ENCODE measurements at regions not wholly inside any gene's neighbourhood (a gene's known extent, or its start where the extent isn't known, plus 50 kb on each side); places are given as distances from the start of the nearest gene placed in this dataset.
A peak's percentile ranks its signal among the peaks of the same experiment; 100 is the strongest.

DNA sequence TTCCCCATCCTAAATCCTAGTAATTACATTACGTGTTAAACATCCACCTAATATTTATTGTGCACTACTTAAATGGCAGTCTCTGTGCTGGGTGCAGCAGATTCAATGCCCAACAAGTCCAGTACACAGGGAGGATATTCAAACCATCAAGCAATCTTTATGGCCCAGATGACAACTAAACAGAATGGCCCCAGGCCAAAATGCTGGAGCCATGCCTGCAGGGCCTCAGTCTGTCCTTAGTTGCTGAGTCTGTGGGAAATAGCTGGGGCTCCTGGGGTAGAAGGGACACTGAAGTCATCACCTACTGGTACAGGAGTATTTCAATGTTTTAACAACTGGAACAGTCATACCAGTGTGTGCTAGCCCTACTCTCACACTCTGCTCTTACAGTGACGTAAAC is 153.5 kb downstream of the ZNF608 start:
- FAIRE-seq, result no peak
- Histone ChIP-seq H3K4me3 (no peak overlapping the region), H3K79me2 (ENCODE audit: control insufficient read depth, insufficient read depth, low read length) (no peaks in the 10 kb centered on the region), H3K9me3 (replicated peaks; ENCODE audit: control insufficient read depth, insufficient read depth, low read depth, low read length) (no peaks in the 10 kb centered on the region), H2AFZ (ENCODE audit: low read depth, low read length) (no peak overlapping the region), H3K4me2 (ENCODE audit: insufficient read depth, low read length) (no peak overlapping the region), H3K27ac (ENCODE audit: extremely low read depth, low read depth, low read length) (no peak overlapping the region), H3K36me3 (ENCODE audit: control insufficient read depth, insufficient read depth, low read length) (no peaks in the 10 kb centered on the region), H4K20me1 (replicated peaks; ENCODE audit: control insufficient read depth, insufficient read depth, low read length) (no peaks in the 10 kb centered on the region), H3K9me1 (ENCODE audit: control insufficient read depth, insufficient read depth, low read length) (no peaks in the 10 kb centered on the region), H3K4me1 (replicated peaks in 1 of 2; ENCODE audit: control insufficient read depth in 2 of 2, insufficient read depth in 2 of 2, low read length in 2 of 2) (peaks cover 0 to 10% of the 10 kb centered on the region in 2 experiments; a peak in 2 of 5 replicates), H3K27me3 (ENCODE audit: control insufficient read depth in 2 of 2, insufficient read depth in 2 of 2, low read length in 2 of 2) (no peaks in the 10 kb centered on the region), H3K9ac (ENCODE audit: insufficient read depth in 1 of 2, low read depth in 2 of 2, low read length in 2 of 2) (no peak overlapping the region)
- in situ Hi-C loops (cut with MboI) (no loop called here), intact Hi-C loops (cut with micrococcal nuclease) (no loop called here)
- BruUV-seq (replicated peaks), result no TSS peak
- peak; percentile 23; the same call in 2 of the 3 replicates for ATAC-seq
- no peak for DNase-seq (ENCODE audit: extremely low read depth in 1 of 4, low spot score in 3 of 4)
- TF ChIP-seq, protein P1, sequence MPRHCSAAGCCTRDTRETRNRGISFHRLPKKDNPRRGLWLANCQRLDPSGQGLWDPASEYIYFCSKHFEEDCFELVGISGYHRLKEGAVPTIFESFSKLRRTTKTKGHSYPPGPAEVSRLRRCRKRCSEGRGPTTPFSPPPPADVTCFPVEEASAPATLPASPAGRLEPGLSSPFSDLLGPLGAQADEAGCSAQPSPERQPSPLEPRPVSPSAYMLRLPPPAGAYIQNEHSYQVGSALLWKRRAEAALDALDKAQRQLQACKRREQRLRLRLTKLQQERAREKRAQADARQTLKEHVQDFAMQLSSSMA (CRISPR knock-in tag; IDR thresholded peaks at IDR 0.05), result no peak
- TF ChIP-seq MAFF (IDR thresholded peaks at IDR 0.05; ENCODE audit: low read length), result no peak
- TF ChIP-seq RBM25 (IDR thresholded peaks at IDR 0.05; ENCODE audit: low read depth, low read length, severe bottlenecking), result no peak
- TF ChIP-seq, protein P2, sequence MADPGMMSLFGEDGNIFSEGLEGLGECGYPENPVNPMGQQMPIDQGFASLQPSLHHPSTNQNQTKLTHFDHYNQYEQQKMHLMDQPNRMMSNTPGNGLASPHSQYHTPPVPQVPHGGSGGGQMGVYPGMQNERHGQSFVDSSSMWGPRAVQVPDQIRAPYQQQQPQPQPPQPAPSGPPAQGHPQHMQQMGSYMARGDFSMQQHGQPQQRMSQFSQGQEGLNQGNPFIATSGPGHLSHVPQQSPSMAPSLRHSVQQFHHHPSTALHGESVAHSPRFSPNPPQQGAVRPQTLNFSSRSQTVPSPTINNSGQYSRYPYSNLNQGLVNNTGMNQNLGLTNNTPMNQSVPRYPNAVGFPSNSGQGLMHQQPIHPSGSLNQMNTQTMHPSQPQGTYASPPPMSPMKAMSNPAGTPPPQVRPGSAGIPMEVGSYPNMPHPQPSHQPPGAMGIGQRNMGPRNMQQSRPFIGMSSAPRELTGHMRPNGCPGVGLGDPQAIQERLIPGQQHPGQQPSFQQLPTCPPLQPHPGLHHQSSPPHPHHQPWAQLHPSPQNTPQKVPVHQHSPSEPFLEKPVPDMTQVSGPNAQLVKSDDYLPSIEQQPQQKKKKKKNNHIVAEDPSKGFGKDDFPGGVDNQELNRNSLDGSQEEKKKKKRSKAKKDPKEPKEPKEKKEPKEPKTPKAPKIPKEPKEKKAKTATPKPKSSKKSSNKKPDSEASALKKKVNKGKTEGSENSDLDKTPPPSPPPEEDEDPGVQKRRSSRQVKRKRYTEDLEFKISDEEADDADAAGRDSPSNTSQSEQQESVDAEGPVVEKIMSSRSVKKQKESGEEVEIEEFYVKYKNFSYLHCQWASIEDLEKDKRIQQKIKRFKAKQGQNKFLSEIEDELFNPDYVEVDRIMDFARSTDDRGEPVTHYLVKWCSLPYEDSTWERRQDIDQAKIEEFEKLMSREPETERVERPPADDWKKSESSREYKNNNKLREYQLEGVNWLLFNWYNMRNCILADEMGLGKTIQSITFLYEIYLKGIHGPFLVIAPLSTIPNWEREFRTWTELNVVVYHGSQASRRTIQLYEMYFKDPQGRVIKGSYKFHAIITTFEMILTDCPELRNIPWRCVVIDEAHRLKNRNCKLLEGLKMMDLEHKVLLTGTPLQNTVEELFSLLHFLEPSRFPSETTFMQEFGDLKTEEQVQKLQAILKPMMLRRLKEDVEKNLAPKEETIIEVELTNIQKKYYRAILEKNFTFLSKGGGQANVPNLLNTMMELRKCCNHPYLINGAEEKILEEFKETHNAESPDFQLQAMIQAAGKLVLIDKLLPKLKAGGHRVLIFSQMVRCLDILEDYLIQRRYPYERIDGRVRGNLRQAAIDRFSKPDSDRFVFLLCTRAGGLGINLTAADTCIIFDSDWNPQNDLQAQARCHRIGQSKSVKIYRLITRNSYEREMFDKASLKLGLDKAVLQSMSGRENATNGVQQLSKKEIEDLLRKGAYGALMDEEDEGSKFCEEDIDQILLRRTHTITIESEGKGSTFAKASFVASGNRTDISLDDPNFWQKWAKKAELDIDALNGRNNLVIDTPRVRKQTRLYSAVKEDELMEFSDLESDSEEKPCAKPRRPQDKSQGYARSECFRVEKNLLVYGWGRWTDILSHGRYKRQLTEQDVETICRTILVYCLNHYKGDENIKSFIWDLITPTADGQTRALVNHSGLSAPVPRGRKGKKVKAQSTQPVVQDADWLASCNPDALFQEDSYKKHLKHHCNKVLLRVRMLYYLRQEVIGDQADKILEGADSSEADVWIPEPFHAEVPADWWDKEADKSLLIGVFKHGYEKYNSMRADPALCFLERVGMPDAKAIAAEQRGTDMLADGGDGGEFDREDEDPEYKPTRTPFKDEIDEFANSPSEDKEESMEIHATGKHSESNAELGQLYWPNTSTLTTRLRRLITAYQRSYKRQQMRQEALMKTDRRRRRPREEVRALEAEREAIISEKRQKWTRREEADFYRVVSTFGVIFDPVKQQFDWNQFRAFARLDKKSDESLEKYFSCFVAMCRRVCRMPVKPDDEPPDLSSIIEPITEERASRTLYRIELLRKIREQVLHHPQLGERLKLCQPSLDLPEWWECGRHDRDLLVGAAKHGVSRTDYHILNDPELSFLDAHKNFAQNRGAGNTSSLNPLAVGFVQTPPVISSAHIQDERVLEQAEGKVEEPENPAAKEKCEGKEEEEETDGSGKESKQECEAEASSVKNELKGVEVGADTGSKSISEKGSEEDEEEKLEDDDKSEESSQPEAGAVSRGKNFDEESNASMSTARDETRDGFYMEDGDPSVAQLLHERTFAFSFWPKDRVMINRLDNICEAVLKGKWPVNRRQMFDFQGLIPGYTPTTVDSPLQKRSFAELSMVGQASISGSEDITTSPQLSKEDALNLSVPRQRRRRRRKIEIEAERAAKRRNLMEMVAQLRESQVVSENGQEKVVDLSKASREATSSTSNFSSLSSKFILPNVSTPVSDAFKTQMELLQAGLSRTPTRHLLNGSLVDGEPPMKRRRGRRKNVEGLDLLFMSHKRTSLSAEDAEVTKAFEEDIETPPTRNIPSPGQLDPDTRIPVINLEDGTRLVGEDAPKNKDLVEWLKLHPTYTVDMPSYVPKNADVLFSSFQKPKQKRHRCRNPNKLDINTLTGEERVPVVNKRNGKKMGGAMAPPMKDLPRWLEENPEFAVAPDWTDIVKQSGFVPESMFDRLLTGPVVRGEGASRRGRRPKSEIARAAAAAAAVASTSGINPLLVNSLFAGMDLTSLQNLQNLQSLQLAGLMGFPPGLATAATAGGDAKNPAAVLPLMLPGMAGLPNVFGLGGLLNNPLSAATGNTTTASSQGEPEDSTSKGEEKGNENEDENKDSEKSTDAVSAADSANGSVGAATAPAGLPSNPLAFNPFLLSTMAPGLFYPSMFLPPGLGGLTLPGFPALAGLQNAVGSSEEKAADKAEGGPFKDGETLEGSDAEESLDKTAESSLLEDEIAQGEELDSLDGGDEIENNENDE (IDR thresholded peaks at IDR 0.05; ENCODE audit: low read depth, low read length), result no peak
- no peak for TF ChIP-seq SRSF1 (IDR thresholded peaks at IDR 0.05; ENCODE audit: low read depth, low read length)
- no peak for TF ChIP-seq ETS2 (tag; IDR thresholded peaks at IDR 0.05; ENCODE audit: borderline replicate concordance, poor library complexity, severe bottlenecking)
- TF ChIP-seq CREM (IDR thresholded peaks at IDR 0.05; ENCODE audit: low read depth), result no peak
- no peak for TF ChIP-seq SMARCB1 (IDR thresholded peaks at IDR 0.05; ENCODE audit: insufficient read length, low read depth)
- ChIA-PET CTCF (ENCODE audit: low intra/inter-chr PET ratio) (no interaction called here), POLR2A (interaction anchor here (0.5 to 0.6 kb wide), 2 partner anchors 16 to 17 kb away, joined by 3 read pairs; no protein-coding TSS in a partner anchor)
- 65% methylated on average over 2 of the region's 2 CpGs for WGBS (ENCODE audit: insufficient coverage, low coverage, missing lambda C conversion rate)

Measured in K562 (cell line).